ENCODE measurements at regions not wholly inside any gene's neighbourhood (a gene's known extent, or its start where the extent isn't known, plus 50 kb on each side); places are given as distances from the start of the nearest gene placed in this dataset.
"Not testable (repeated sequence)": the region's sequence is repeated elsewhere in the genome, so short reads cannot be mapped to it uniquely, and the experiment has no call there.

DNA sequence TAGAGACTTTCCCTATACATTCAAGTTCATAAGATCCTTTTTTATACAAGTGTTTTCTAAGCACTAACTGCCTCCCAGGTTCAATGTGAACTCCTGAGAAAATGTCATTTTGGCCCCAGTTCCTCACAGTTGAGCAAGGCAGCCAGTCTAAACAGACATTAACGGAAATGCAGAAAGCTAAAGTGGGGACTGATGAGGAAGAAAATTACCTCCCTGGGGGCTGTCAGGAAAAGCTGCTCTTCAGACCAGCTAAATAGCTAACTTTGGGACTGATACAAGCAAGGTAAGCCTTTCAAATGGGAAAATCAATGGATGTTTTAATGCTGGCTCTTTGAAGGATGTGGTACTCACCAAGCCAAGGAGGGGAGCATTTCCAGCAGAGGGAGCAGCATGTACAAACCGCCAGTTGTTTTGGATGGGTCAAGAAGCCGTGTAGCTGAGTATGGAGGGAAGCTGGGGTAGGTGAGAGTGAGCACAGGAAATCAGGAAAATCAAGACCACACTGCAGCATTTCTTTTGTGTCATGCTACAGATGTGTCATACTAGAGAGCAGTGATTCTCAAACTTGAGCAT, 180.8 kb upstream of the CHD6 start:
- DNase-seq = no peak

DNA sequence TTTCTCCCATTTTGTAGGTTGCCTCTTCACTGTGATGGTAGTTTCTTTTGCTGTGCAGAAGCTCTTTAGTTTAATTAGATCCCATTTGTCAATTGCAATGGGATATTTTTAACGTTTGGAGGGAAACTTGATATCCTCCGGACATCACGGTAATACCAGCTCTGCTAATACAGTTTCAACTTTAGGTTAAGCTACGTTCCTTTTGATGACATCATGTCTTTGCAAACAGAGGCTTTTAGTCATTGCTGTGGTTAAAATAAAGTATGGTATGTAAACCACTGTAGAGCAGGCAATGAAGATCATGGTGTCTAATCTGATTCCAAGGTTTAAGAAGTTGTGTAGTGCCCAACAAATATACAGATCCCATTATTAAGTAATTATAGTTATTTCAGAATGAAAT, 168.0 kb upstream of the CHD6 start:
- no peak for DNase-seq

DNA sequence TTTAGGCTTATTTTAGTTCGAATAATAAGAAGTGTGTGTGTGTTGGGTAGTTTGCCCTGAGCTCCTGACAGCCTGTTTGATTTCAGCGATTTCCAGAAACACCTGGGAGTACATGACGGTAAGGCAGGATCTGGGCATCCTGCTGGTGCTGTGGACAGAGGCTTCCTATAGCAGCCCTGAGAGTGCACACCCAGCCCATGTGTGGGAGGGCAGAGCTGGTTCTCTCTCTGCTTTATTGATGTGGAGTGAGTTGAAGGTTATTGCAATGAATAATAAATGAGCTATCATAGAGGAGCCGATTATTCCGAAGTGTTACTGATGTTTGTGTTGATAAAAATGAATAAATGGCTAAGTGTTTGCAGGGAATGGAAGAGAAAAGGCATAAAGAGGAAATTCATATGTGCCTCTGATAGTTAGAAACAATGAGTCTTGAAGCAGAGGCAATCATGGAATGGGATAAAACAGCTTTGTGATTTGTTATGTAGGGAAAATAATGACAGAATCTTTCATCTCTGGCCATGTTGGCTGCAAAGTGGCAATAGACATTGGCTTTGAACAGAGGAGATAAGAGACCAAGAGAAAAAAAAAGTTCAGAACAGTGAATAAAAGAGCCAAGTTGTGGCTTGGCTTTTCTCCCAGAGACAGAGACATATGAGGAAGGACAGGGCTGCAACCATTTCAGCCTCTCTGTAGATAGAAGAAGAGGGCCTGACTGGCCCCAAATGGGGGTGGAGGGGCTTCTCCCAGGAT, 166.2 kb upstream of the CHD6 start:
- peak in 2 of 56 donors; percentile 9 to 10 for DNase-seq

DNA sequence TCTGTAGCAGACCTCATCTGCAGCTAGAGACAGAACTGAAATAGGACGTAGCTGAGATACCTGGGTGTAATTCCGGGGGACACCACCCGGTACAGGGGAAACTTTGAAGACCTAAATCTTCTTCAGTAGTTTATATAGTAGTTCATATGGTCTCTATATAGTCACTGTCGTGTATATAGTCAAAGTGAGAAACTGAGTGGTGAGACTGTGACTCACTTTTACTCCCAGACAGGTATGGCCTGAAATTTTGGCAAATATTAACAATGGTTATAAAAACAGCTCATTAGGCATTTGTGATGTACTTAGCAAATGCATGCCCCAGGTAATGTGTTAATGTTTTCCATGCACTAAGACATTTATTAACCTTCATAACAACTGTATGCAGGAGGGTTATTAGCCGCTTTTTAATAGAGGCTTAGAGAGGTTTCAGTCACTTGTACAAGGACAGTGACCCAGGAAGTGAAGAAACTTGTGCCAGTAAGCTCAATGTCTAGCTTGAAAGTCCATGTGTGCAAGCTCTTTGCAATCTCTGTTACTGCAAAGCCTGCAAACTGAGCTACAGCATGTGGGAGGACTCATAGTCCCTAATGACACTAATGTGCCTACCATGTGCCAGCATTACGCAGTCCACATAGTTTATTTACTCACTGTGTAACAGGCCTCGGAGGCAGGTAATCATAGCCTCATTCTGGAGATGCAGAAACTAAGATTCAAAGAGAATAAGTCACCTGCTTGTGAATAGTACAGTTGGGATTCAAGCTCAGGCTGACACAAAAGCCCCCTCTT, 165.4 kb upstream of the CHD6 start:
- DNase-seq = peak in 2 of 56 donors; percentile 9 to 14

DNA sequence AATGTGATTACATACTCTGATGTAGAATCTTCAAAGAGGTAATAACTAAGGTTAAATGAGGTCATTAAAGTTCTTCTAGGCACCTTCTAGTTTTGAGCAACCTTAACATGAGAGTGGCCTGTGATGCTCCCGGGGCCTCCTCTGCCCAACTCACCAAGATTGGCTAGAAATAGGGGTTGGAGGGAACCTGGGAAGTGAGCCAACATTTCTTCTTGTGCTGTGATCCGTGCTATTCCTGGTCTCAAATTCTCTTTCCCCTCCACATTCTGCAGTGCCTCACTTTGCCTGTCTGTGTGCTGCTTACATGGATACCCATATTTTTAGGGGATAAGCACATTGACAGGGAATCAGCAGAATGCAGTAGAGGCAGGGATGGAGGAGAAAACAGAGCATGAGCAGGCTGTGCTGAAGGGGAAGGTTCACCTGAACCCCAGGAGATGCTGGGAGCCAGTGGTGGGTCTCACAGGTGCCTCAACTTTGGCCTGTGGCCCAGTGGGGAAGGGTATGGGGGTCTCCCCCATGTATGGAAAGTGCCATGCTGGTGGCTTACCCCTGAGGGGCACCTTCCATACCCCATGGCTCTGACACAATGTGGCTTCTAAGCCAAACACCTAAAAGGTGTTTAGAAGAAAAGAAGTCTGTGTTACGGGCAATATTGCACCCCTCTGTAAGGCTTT, 164.7 kb upstream of the CHD6 start:
- no peak for DNase-seq

DNA sequence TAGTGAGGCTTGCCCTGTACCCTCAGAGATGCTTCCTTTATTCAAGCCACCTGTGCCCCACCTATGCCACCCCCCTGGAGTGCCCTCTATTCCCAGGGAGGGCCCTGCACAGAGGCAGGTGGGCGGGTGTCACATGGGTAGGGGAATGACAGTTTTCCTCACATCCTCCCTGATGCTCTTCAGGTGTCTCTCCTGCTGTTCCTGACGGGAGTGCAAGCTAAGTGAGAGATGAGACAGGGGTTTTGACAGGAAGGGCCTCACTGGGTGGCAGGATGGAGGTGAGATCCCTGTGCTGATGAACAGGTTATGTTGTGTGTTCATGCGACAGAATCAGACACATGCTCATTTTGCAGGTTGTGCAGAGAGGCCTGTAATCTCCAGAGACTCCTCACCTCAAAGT, 164.1 kb upstream of the CHD6 start:
- no peak for DNase-seq

DNA sequence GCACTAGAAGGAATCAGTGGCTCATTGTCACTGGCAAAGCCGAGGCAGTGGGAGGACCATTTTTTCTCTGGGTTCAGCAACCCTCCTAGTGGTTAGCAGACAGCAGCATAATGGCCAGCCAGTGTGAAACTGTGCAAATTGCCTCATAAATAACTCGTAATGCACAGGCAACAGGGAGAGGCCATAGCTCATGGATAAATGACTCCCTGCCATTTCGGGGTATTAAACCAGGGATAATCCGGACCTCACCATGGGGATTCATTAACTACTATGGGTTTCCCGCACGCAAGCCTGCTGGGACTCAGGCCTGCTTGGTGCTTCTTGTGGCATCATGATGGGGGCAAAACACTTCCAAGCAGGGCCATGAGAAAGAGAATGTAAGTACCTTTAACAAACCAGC, 158.2 kb upstream of the CHD6 start:
- DNase-seq = no peak

DNA sequence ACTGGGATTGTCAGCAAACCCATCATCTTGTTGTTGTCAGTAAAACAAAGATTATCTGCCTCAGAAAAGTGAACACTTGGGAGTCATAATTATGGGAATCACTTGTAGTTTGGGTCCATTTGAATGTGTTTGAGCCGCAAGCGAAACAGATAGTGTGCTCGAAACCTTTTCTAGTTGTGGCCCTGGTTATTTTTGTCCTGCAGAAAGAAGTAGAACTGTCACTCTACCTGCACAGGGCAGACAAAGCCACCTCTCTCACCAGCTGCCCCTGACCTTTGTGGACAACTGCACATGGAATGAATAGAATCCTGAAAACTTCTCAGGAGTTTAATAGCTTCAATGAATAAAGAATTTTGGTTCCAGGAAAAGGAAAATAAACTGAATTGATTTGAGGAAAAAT, 156.1 kb upstream of the CHD6 start:
- DNase-seq = no peak

DNA sequence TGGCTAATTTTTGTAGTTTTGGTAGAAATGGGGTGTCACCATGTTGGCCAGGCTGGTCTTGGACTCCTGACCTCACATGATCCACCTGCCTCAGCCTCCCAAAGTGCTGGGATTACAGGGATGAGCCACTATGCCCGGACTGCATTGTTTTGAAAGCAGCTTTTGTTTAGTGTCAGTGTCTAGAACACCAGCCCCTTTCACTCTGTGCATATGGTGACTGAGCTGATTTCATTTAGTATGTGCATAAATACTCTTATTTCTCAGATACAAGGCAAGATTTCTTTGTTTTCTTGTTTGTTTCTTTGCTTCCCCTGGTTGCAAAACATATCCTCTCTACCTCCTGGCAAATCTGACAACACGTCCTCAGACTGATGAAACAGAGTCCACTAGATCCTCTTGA, 152.8 kb upstream of the CHD6 start:
- no peak for DNase-seq

DNA sequence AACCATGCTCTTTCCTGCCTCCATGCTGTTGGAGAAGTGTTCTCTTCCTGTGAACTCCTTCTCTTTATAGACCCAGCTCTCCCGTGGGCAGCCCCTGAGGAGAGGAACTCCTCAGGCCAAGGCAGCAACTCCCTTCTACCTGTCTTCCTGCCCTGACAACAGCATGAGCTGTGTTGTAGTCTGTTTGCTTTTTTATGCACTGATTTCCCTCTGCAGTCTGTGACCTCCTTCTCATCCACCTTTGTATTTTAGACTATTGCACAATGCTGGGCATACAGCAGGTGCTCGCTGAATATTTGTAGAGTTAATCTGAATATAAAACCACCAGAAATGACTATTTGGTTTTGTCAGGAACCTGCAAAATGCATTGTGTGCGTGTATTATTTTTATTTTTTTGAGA, 152.2 kb upstream of the CHD6 start:
- DNase-seq = no peak

DNA sequence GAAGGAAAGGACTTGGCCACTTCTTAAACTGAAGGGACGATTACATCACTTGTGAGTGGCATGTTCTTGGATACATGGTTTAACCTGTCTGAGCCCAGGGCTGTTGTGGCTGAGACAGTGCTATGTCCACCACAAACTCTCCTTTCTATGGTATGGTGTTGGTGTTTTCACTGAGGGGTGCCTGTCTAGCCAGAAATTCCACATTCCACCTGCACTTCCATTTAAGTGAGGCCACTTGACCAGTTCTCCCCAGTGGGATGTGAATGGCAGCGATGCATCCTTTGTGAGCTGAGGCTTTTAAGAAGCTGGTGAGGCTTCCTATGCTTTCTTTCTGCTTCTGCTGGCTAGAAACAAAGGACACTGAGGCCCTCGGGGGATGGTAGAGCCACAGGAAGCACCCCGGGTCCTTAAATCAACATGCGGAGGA, 151.4 kb upstream of the CHD6 start:
- no peak for DNase-seq

DNA sequence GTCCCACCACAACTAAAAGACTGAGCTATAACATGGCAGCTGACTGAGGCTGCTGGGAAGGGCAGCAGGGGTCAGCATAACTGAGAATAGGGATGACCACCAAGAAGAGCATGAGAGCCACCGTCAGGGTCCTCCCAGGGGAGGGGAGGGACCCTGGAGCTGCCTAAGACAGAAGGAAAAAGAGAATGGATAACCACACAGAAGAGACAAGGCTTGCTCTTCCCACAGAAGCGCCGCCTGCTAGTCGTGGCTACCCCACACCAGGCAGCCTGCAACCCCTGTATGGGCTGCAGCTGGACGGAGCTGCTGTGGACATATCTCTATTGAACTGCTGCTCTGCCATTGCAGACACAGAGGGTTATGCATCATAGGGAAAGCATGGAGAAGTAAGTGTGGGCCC, 132.0 kb upstream of the CHD6 start:
- DNase-seq = no peak

DNA sequence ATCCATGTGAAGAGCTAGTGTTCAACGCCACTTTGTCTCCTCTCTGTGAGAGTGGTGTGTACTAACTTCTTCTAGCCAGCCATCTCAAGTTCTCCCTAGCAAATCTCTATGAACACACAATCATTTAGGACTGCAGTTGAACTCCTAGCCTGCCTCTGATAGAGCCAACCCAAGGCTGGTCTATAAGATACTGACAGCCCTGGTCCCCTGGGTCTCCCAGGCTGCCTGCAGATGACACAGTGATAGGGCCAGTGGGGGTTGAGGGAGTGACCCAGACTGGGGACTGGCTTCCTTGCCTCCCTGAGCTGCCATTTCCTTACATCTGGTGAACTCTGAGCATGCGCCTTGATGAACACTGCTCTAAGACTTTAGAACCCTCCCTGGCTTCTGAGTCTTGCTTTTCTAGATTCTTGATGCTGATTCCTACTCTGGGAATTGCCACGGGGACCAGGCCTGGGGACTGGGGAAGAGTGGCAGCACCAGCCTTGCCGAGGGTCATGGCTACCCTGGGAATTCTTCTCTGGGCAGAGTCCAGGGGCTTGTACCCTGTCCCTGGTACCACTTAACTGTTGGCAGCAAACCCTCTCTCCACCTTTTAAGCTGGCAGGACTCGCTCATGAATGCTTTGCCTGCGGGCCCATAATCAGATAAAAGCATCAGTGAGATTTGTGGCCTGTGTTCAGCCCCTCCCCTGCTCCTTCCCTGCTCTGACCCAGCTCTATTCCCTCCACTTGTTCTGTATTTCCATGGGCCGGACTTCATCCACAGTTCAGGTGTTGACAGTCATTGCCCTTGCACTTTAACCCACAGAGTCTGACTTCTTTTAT, 130.8 kb upstream of the CHD6 start:
- DNase-seq = no peak

DNA sequence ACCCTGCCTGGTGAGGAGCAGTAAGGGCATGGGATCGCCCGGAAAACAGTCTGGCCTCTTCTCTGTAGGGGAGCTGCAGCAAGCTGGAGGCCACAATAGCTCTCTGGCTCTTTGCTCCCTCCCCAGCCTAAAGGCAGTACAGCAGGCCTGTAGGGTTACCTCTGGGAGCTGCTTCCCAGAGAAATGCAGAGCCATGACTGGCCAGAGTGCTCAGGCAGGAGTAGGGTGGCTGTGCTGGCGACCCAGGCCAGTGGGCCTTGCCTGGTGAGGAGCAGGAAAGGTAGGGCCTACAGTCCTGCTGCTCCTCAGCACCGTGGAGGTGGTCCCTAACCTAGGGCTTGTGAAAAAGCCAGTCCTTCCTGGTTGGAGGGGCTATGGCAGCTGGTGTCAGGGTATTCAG, 129.9 kb upstream of the CHD6 start:
- DNase-seq = no peak

DNA sequence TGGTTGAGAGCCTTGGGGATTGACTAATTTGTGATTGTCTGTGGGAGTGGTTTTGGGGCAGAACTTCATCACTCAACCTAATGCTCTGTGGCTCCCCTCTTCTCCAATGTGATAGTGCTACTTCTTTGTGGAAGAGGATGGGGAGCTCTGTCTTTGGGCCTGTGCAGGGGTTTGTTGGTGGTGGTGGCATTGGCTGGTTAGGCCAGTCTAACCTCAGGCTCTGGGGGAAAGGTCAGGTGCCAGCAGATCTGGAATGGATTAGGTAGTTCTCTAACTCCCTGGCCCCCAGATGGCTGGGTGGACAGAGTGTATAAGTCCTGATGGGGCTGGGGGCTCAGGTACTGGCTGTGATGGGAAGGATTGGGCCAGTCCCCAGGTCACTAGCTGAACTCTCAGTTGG, 129.0 kb upstream of the CHD6 start:
- no peak for DNase-seq

DNA sequence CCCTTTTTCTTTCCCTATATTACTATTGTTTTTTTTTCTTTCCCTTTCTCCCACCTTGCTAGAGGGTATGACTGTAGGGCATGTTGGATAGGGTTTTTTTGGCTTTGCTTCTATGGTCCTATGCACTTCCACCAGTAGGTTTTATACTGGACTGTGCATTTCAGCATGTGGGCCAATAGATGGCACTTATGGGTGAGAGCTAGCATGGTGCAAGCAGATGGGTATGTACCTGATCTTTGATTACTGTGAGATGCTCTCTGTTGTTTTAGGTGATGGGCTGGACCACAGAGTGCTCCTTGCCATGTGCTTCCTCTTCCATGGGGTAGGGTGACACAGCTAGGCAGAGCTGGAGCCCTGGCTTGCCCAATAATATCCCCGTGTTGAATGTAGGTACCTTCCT, 128.5 kb upstream of the CHD6 start:
- DNase-seq = no peak

DNA sequence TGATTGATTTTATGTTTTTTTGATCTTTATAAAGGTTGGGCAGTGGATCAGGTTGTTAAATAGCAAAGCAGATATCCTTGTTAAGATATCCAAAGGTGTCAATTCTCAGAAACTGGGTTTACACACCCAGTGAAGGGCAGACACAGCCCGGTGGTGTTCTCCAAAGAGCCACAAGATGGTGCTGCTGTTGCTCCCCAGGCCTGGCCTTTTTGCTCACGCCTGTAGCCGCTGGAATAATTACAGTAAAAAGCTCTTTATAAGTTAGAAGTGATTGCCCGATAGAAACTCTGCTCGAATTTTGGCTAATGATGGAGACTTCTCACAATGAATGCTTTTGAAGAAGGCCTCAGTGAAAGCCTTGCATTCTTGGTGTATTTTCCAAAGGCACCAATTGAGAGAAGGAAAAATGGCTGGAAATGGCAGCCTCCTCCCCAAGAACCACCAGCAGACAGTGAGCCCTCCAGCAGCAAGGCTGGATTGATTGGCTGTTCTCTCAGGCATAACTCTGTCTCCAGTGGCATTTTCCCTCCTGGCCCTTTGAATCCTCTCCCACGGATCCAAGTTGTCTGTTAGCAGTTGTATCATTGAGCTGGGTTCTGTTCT, 120.5 kb upstream of the CHD6 start:
- peak in 45 of 56 donors; percentile 2 to 78 (median 29) for DNase-seq

DNA sequence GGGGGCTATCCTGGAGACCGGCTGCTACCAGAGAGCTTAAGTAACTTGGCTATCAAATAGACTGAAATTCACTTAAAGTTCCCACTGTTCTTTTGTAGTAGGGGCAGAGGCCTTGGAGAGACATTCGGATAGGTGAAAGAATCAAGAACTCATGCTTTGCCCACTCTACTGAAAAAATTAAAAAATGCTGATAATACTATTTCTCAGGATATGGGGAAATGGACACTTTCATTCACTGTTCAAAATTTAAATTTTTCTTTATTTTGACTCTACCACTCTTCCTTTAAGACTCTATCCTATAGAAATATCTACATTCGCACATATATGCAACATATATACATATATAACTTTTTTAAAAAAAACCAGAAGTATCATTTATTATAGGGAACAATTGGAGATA, 117.8 kb upstream of the CHD6 start:
- DNase-seq = no peak

DNA sequence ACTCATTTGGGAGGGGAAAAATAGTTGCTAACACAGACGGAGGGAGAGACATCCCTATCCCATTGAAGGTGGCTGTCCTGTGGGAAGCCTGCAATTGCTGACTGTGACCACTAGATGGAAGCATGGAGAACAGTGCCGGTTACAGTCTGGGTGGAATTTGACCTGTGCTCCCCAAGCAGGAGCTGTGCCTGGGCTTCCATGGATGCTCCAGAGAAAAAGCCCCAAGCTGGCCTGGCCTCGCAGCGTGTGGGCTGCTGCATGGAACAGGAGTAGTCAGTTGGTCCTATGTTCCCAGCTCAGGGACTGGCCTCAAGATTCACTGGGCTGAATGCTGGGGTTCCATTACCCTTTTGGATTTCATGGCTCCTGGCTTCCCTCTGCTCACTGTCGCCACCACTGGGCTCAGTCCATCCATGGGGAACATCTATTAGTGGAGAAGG, 116.3 kb upstream of the CHD6 start:
- peak in 15 of 56 donors; percentile 0 to 45 (median 6) for DNase-seq

DNA sequence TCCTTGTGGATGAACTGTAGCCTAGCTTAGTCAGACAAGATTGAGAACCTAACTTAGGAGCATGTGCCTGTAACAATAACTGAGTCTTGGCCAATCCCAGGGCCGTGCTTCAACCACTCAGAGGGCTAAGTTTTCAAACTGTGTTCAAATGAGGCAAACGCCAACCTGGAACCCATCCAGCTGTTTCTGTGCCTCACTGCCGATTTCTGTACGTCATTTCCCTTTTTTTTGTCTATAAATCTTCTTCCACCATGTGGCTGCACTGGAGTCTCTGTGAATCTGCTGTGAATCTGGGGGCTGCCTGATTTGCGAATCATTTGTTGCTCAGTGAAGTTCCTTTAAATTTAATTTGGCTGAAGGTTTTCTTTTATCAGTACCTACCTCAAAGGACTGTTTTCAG, 115.0 kb upstream of the CHD6 start:
- no peak for DNase-seq

DNA sequence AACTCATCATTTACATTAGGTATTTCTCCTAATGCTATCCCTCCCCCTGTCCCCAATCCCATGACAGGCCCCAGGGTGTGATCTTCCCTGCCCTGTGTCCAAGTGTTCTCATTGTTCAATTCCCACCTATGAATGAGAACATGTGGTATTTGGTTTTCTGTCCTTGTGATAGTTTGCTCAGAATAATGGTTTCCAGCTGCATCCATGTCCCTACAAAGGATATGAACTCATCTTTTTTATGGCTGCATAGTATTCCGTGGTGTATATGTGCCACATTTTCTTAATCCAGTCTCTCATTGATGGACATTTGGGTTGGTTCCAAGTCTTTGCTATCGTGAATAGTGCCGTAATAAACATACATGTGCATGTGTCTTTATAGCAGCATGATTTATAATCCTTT, 113.0 kb upstream of the CHD6 start:
- DNase-seq = not testable (repeated sequence)
